ENCODE measurements at regions not wholly inside any gene's neighbourhood (a gene's known extent, or its start where the extent isn't known, plus 50 kb on each side); places are given as distances from the start of the nearest gene placed in this dataset.

GRCh38 chr11:29019960-29020683, 911.9 kb downstream of the METTL15 start:
- DNase-seq, result peak; percentile 62

GRCh38 chr11:29018631-29019030, 910.4 kb downstream of the METTL15 start:
- in situ Hi-C loops (cut with HindIII; ENCODE audit: low pct_ligation_motif_present, low pct_unique_long_range_greater_than_20kb, low sequenced_read_pairs), result no loop called here
- DNase-seq, result peak; percentile 71

More at GRCh38 chr11:29019960-29020683, 911.9 kb downstream of the METTL15 start:
- in situ Hi-C loops (cut with HindIII; ENCODE audit: low pct_ligation_motif_present, low pct_unique_long_range_greater_than_20kb, low sequenced_read_pairs), result no loop called here

GRCh38 chr11:29017941-29018340, 909.8 kb downstream of the METTL15 start:
- in situ Hi-C loops (cut with HindIII; ENCODE audit: low pct_ligation_motif_present, low pct_unique_long_range_greater_than_20kb, low sequenced_read_pairs), result no loop called here
- no peak for DNase-seq

- no peak for DNase-seq
- in situ Hi-C loops (cut with HindIII; ENCODE audit: low pct_ligation_motif_present, low pct_unique_long_range_greater_than_20kb, low sequenced_read_pairs), result no loop called here
Observed at GRCh38 chr11:29012507-29012906, 904.3 kb downstream of the METTL15 start.

- in situ Hi-C loops (cut with HindIII; ENCODE audit: low pct_ligation_motif_present, low pct_unique_long_range_greater_than_20kb, low sequenced_read_pairs), result no loop called here
- DNase-seq, result no peak
Observed at GRCh38 chr11:29009426-29009825, 901.2 kb downstream of the METTL15 start.

GRCh38 chr11:29008481-29008880, 900.3 kb downstream of the METTL15 start:
- in situ Hi-C loops (cut with HindIII; ENCODE audit: low pct_ligation_motif_present, low pct_unique_long_range_greater_than_20kb, low sequenced_read_pairs), result no loop called here
- DNase-seq, result no peak

- in situ Hi-C loops (cut with HindIII; ENCODE audit: low pct_ligation_motif_present, low pct_unique_long_range_greater_than_20kb, low sequenced_read_pairs), result no loop called here
- no peak for DNase-seq
Observed at GRCh38 chr11:29006668-29007067, 898.5 kb downstream of the METTL15 start.

GRCh38 chr11:29005401-29005980, 897.3 kb downstream of the METTL15 start:
- no peak for DNase-seq
- in situ Hi-C loops (cut with HindIII; ENCODE audit: low pct_ligation_motif_present, low pct_unique_long_range_greater_than_20kb, low sequenced_read_pairs), result no loop called here

GRCh38 chr11:29002816-29003215, 894.6 kb downstream of the METTL15 start:
- DNase-seq, result no peak
- in situ Hi-C loops (cut with HindIII; ENCODE audit: low pct_ligation_motif_present, low pct_unique_long_range_greater_than_20kb, low sequenced_read_pairs), result no loop called here

GRCh38 chr11:28999620-29000019, 891.4 kb downstream of the METTL15 start:
- in situ Hi-C loops (cut with HindIII; ENCODE audit: low pct_ligation_motif_present, low pct_unique_long_range_greater_than_20kb, low sequenced_read_pairs), result no loop called here
- no peak for DNase-seq

GRCh38 chr11:28992996-28993395, 884.8 kb downstream of the METTL15 start:
- no peak for DNase-seq
- in situ Hi-C loops (cut with HindIII; ENCODE audit: low pct_ligation_motif_present, low pct_unique_long_range_greater_than_20kb, low sequenced_read_pairs), result no loop called here

GRCh38 chr11:28984231-28984630, 876.0 kb downstream of the METTL15 start:
- in situ Hi-C loops (cut with HindIII; ENCODE audit: low pct_ligation_motif_present, low pct_unique_long_range_greater_than_20kb, low sequenced_read_pairs), result no loop called here
- no peak for DNase-seq

GRCh38 chr11:28983780-28984179, 875.6 kb downstream of the METTL15 start:
- in situ Hi-C loops (cut with HindIII; ENCODE audit: low pct_ligation_motif_present, low pct_unique_long_range_greater_than_20kb, low sequenced_read_pairs), result no loop called here
- DNase-seq, result no peak

GRCh38 chr11:28981381-28981780, 873.2 kb downstream of the METTL15 start:
- in situ Hi-C loops (cut with HindIII; ENCODE audit: low pct_ligation_motif_present, low pct_unique_long_range_greater_than_20kb, low sequenced_read_pairs), result no loop called here
- no peak for DNase-seq

GRCh38 chr11:28976801-28977145, 868.6 kb downstream of the METTL15 start:
- in situ Hi-C loops (cut with HindIII; ENCODE audit: low pct_ligation_motif_present, low pct_unique_long_range_greater_than_20kb, low sequenced_read_pairs), result no loop called here
- DNase-seq, result no peak

GRCh38 chr11:28976012-28976800, 868.0 kb downstream of the METTL15 start:
- in situ Hi-C loops (cut with HindIII; ENCODE audit: low pct_ligation_motif_present, low pct_unique_long_range_greater_than_20kb, low sequenced_read_pairs), result no loop called here
- DNase-seq, result no peak

GRCh38 chr11:28969832-28970231, 861.6 kb downstream of the METTL15 start:
- in situ Hi-C loops (cut with HindIII; ENCODE audit: low pct_ligation_motif_present, low pct_unique_long_range_greater_than_20kb, low sequenced_read_pairs), result no loop called here
- no peak for DNase-seq

- DNase-seq, result no peak
- in situ Hi-C loops (cut with HindIII; ENCODE audit: low pct_ligation_motif_present, low pct_unique_long_range_greater_than_20kb, low sequenced_read_pairs), result no loop called here
Observed at GRCh38 chr11:28966951-28967350, 858.8 kb downstream of the METTL15 start.

- in situ Hi-C loops (cut with HindIII; ENCODE audit: low pct_ligation_motif_present, low pct_unique_long_range_greater_than_20kb, low sequenced_read_pairs), result no loop called here
- no peak for DNase-seq
Observed at GRCh38 chr11:28965819-28966218, 857.6 kb downstream of the METTL15 start.

GRCh38 chr11:28964811-28965210, 856.6 kb downstream of the METTL15 start:
- in situ Hi-C loops (cut with HindIII; ENCODE audit: low pct_ligation_motif_present, low pct_unique_long_range_greater_than_20kb, low sequenced_read_pairs), result no loop called here

More at GRCh38 chr11:28964811-28965210, 856.6 kb downstream of the METTL15 start:
- DNase-seq, result no peak

Data from ACHN (cell line).